Glutamatergic neuron (in vitro differentiated cells): ENCODE measurements at regions not wholly inside any gene's neighbourhood (a gene's known extent, or its start where the extent isn't known, plus 50 kb on each side); places are given as distances from the start of the nearest gene placed in this dataset.

Experiments used
- DNase-seq: peaks from one replicate; pipeline ENCODE4 v3.0.0; 2022
- H3K27ac Mint-ChIP-seq: one replicate; pipeline ENCODE4 v1.8.0; 2020; ENCODE audit warnings: mild to moderate bottlenecking, mixed read lengths, inconsistent platforms; ENCODE audit not compliant: unreplicated experiment
- H3K27me3 Mint-ChIP-seq: one replicate; pipeline ENCODE4 v1.8.0; 2020; ENCODE audit warnings: mild to moderate bottlenecking, moderate library complexity, mixed read lengths, inconsistent platforms; ENCODE audit not compliant: unreplicated experiment
- H3K36me3 Mint-ChIP-seq: one replicate; pipeline ENCODE4 v1.8.0; 2020; ENCODE audit warnings: mild to moderate bottlenecking, mixed read lengths, inconsistent platforms; ENCODE audit not compliant: unreplicated experiment
- H3K4me1 Mint-ChIP-seq: one replicate; pipeline ENCODE4 v1.8.0; 2020; ENCODE audit warnings: mild to moderate bottlenecking, low read depth, mixed read lengths, inconsistent platforms; ENCODE audit not compliant: unreplicated experiment
- H3K4me3 Mint-ChIP-seq: one replicate; pipeline ENCODE4 v1.8.0; 2020; ENCODE audit warnings: mild to moderate bottlenecking, mixed read lengths, inconsistent platforms; ENCODE audit not compliant: unreplicated experiment
- H3K9me3 Mint-ChIP-seq: one replicate; pipeline ENCODE4 v1.8.0; 2020; ENCODE audit warnings: mild to moderate bottlenecking, moderate library complexity, mixed read lengths, inconsistent platforms; ENCODE audit not compliant: unreplicated experiment
- CTCF ChIP-seq: fragments of 200-600 bp; sonication (generic); IDR thresholded peaks from one replicate; pipeline ENCODE4 v1.5.0; 2021; ENCODE audit not compliant: partially characterized antibody, unreplicated experiment

- no peak overlapping the region for H3K27ac Mint-ChIP-seq
- no peak overlapping the region for H3K4me3 Mint-ChIP-seq
Measured at GRCh38 chr14:101373690-101374295, 187.5 kb upstream of the DIO3 start.

GRCh38 chr14:101374373-101375338 is 186.6 kb upstream of the DIO3 start:
- no peak for TF ChIP-seq CTCF
- Mint-ChIP-seq H3K36me3 (no peaks in the 10 kb centered on the region), H3K4me3 (no peak overlapping the region), H3K9me3 (peaks cover 1% of the 10 kb centered on the region), H3K27ac (no peak overlapping the region), H3K4me1 (no peaks in the 10 kb centered on the region), H3K27me3 (peaks cover 1% of the 10 kb centered on the region)
- no peak for DNase-seq

More at GRCh38 chr14:101373690-101374295, 187.5 kb upstream of the DIO3 start:
- H3K4me1 Mint-ChIP-seq: no peaks in the 10 kb centered on the region
- H3K36me3 Mint-ChIP-seq: no peaks in the 10 kb centered on the region
- H3K9me3 Mint-ChIP-seq: peaks cover 1% of the 10 kb centered on the region
- peaks cover 1% of the 10 kb centered on the region for H3K27me3 Mint-ChIP-seq
- no peak for TF ChIP-seq CTCF
- no peak for DNase-seq

- TF ChIP-seq CTCF: no peak
- no peak overlapping the region for H3K27ac Mint-ChIP-seq
- peaks cover 3% of the 10 kb centered on the region for H3K9me3 Mint-ChIP-seq
- no peak overlapping the region for H3K4me3 Mint-ChIP-seq
- H3K4me1 Mint-ChIP-seq: no peaks in the 10 kb centered on the region
- no peaks in the 10 kb centered on the region for H3K36me3 Mint-ChIP-seq
- DNase-seq: no peak
- H3K27me3 Mint-ChIP-seq: peaks cover 3% of the 10 kb centered on the region
Measured at GRCh38 chr14:101377069-101377468, 184.2 kb upstream of the DIO3 start.

- Mint-ChIP-seq H3K36me3 (peaks cover 9% of the 10 kb centered on the region), H3K27me3 (peaks cover 4% of the 10 kb centered on the region), H3K4me3 (no peak overlapping the region), H3K4me1 (no peaks in the 10 kb centered on the region), H3K9me3 (peaks cover 1% of the 10 kb centered on the region), H3K27ac (no peak overlapping the region)
- DNase-seq: no peak
- no peak for TF ChIP-seq CTCF
Measured at GRCh38 chr14:101379842-101380241, 181.5 kb upstream of the DIO3 start.

- no peak overlapping the region for H3K4me3 Mint-ChIP-seq
- H3K9me3 Mint-ChIP-seq: peaks cover 1% of the 10 kb centered on the region
- H3K4me1 Mint-ChIP-seq: no peaks in the 10 kb centered on the region
- H3K27ac Mint-ChIP-seq: no peak overlapping the region
- no peak for TF ChIP-seq CTCF
- H3K27me3 Mint-ChIP-seq: peaks cover 4% of the 10 kb centered on the region
- no peak for DNase-seq
- H3K36me3 Mint-ChIP-seq: peaks cover 9% of the 10 kb centered on the region
Measured at GRCh38 chr14:101380512-101380911, 180.8 kb upstream of the DIO3 start.
